Neural progenitor cell (in vitro differentiated cells): ENCODE measurements at regions not wholly inside any gene's neighbourhood (a gene's known extent, or its start where the extent isn't known, plus 50 kb on each side); places are given as distances from the start of the nearest gene placed in this dataset.

Experiments used
- EZH2 ChIP-seq: fragments of 200-600 bp; sonication (generic); IDR thresholded peaks from 2 replicates; pipeline ENCODE4 v1.6.1; 2017; ENCODE audit warnings: antibody characterized with exemption, mild to moderate bottlenecking, moderate library complexity
- TF ChIP-seq, protein P1 (sequence below): fragments of 200-600 bp; sonication (generic); IDR thresholded peaks from 2 replicates; pipeline ENCODE4 v1.5.1; 2017; ENCODE audit warnings: antibody characterized with exemption, mild to moderate bottlenecking

DNA sequence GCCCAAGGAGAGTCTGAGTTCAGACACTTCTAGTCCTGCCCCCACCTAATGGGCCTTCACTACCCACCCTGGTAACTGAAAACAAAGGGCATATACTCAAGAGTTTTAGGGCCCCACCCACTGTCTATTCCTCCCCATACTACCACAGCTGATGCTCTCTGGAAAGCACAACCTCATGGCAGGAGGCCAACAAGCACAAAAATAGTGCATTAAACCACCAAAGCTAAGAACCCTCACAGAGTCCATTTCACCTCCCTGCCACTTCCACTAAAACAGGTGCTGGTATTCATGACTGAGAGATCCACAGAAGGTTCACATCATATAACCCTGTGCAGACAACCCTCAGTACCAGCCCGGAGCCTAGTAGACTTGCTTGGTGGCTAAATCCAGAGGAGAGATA, 132.1 kb upstream of the ADGRB3 start:
- TF ChIP-seq, protein P1, sequence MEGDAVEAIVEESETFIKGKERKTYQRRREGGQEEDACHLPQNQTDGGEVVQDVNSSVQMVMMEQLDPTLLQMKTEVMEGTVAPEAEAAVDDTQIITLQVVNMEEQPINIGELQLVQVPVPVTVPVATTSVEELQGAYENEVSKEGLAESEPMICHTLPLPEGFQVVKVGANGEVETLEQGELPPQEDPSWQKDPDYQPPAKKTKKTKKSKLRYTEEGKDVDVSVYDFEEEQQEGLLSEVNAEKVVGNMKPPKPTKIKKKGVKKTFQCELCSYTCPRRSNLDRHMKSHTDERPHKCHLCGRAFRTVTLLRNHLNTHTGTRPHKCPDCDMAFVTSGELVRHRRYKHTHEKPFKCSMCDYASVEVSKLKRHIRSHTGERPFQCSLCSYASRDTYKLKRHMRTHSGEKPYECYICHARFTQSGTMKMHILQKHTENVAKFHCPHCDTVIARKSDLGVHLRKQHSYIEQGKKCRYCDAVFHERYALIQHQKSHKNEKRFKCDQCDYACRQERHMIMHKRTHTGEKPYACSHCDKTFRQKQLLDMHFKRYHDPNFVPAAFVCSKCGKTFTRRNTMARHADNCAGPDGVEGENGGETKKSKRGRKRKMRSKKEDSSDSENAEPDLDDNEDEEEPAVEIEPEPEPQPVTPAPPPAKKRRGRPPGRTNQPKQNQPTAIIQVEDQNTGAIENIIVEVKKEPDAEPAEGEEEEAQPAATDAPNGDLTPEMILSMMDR = no peak
- TF ChIP-seq EZH2 = no peak
